ENCODE measurements at regions not wholly inside any gene's neighbourhood (a gene's known extent, or its start where the extent isn't known, plus 50 kb on each side); places are given as distances from the start of the nearest gene placed in this dataset.

GRCh38 chr1:218069180-218069579 lies 215.9 kb upstream of the RRP15 start (continued):
- no peak for TF ChIP-seq AFF4 (CRISPR knock-in tag; IDR thresholded peaks at IDR 0.05)

DNA sequence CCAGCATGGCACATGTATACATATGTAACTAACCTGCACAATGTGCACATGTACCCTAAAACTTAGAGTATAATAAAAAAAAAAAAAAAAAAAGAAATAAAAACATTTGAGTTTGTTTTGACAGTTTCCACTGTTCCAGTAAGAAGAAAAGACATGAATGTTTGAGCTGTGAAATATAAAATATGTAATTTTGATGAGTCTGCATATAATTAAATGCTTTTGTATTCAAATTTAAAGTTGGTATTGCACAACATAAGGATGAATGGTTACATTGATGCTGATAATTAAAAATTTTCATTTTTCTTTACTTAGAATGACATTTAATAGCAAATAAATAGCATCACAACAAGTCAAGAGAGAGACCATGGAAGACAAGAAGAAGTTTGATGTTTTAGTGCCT lies 212.0 kb upstream of the RRP15 start:
- no peak for ATAC-seq
- POLR2A ChIA-PET, result no interaction called here

More for the DNA sequence above, 212.0 kb upstream of the RRP15 start:
- CTCF ChIA-PET (ENCODE audit: low intra/inter-chr PET ratio), result no interaction called here
- Histone ChIP-seq H3K4me1 (replicated peaks in 1 of 2; ENCODE audit: control insufficient read depth in 2 of 2, insufficient read depth in 2 of 2, low read length in 2 of 2) (no peaks in the 10 kb centered on the region), H3K4me2 (ENCODE audit: insufficient read depth, low read length) (no peak overlapping the region), H3K27me3 (ENCODE audit: control insufficient read depth in 2 of 2, insufficient read depth in 2 of 2, low read length in 2 of 2) (no peaks in the 10 kb centered on the region), H3K9ac (ENCODE audit: insufficient read depth in 1 of 2, low read depth in 2 of 2, low read length in 2 of 2) (no peak overlapping the region), H3K9me3 (replicated peaks; ENCODE audit: control insufficient read depth, insufficient read depth, low read depth, low read length) (no peaks in the 10 kb centered on the region; the same call in 1 of the 2 replicates), H3K79me2 (ENCODE audit: control insufficient read depth, insufficient read depth, low read length) (no peaks in the 10 kb centered on the region), H3K27ac (ENCODE audit: extremely low read depth, low read depth, low read length) (no peak overlapping the region), H4K20me1 (replicated peaks; ENCODE audit: control insufficient read depth, insufficient read depth, low read length) (no peaks in the 10 kb centered on the region), H3K4me3 (no peak overlapping the region), H3K9me1 (ENCODE audit: control insufficient read depth, insufficient read depth, low read length) (no peaks in the 10 kb centered on the region), H3K36me3 (ENCODE audit: control insufficient read depth, insufficient read depth, low read length) (no peaks in the 10 kb centered on the region), H2AFZ (ENCODE audit: low read depth, low read length) (no peak overlapping the region)
- intact Hi-C loops (cut with micrococcal nuclease), result no loop called here
- BruUV-seq (replicated peaks), result no TSS peak
- in situ Hi-C loops (cut with MboI), result no loop called here
- no peak for DNase-seq (ENCODE audit: extremely low read depth in 1 of 4, low spot score in 3 of 4)
- FAIRE-seq, result no peak
- no peak for TF ChIP-seq EGR1 (conservative IDR thresholded peaks at IDR 0.05)
- TF ChIP-seq MAFK (IDR thresholded peaks at IDR 0.05; ENCODE audit: low read length), result peak; percentile 78
- peak; percentile 73 for TF ChIP-seq MAFF (IDR thresholded peaks at IDR 0.05; ENCODE audit: low read length)
- peak; percentile 55; the same call in 1 of the 2 replicates for TF ChIP-seq MAFG (tag; conservative IDR thresholded peaks at IDR 0.05)
- peak; percentile 80 for TF ChIP-seq ZNF316 (IDR thresholded peaks at IDR 0.05)
- TF ChIP-seq C11orf30 (IDR thresholded peaks at IDR 0.05; ENCODE audit: low read depth), result peak; percentile 47; the same call in 1 of the 2 replicates
- no peak for TF ChIP-seq EP400 (IDR thresholded peaks at IDR 0.05)

All from K562 (cell line).